DMS53 treated with DMSO at 0.1 percent for 48 hours (cell line): ENCODE measurements at regions not wholly inside any gene's neighbourhood (a gene's known extent, or its start where the extent isn't known, plus 50 kb on each side); places are given as distances from the start of the nearest gene placed in this dataset.
"Not testable (repeated sequence)": the region's sequence is repeated elsewhere in the genome, so short reads cannot be mapped to it uniquely, and the experiment has no call there.

Source experiments
- DNase-seq: peaks from one replicate; lab custom pipeline; 2025; ENCODE audit not compliant: unreplicated experiment; lab: John Stamatoyannopoulos, UW

DNA sequence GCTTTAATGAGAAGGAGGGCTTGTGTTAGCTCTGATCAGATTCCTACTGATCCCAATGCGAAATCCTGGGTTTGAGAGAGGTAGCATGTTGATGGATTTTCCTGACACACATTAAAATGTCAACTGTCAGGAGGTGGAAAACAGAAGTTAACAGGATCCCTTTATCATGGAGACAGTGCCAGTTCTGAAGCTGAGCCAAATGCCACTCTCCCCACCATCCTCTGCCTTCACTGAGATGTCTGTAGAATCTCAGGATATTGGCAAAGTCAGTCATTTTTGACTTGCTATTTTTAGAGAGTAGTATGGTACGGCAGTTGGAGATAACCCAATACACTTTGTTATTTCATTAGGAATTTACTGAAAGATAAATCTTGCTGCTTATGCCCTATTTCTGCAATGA, 1816.2 kb upstream of the FLRT2 start:
- no peak for DNase-seq

DNA sequence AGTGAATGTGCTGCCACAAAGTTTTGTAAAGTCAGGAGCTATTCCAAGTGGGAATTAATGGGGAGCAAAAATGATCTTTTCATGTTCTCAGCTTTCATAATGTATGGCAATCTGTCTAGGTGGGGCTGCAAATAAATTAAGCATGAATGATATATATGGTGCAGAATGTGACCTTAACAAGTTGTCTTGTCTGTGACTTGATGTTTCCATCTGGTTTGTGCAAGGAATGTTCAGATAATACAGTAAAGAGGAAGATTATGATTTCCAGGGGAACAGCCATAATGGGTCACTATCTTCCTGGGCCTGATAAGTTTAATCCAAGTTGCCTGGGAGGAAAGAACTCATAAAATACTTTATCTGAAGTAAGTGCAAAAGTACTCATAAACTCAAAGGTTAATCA, 1815.8 kb upstream of the FLRT2 start:
- no peak for DNase-seq

DNA sequence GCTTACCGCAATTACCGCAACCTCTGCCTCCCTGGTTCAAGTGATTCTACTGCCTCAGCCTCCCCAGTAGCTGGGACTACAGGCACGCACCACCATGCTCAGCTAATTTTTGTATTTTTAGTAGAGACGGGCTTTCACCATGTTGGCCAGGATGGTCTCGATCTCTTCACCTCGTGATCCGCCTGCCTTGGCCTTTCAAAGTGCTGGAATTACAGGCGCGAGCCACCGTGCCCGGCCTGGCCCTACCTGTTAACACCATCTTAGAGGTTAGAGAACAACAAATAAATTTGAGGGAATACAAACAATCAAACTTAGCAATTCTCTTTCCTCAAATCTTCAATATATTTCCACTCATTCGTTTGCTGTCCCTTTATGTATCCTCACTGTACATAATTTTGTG, 1810.5 kb upstream of the FLRT2 start:
- not testable (repeated sequence) for DNase-seq

DNA sequence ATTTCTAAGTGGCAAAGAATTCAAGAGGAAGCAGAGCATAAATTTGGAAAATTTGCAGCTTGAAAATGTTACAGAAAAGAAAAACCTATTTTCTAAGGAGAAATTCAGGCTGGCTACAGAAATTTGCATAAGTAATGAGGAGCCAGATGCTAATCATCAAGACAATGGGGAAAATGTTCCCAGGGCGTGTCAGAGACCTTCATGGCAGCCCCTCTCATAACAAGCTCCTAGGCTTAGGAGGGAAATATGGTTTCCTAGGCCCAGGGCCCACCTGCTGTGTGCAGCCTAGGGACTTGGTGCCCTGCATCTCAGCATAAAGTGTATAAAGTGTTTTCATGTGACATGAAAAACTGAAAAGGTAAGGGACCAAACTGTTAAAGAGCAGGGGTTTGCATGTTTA, 1796.3 kb upstream of the FLRT2 start:
- no peak for DNase-seq

DNA sequence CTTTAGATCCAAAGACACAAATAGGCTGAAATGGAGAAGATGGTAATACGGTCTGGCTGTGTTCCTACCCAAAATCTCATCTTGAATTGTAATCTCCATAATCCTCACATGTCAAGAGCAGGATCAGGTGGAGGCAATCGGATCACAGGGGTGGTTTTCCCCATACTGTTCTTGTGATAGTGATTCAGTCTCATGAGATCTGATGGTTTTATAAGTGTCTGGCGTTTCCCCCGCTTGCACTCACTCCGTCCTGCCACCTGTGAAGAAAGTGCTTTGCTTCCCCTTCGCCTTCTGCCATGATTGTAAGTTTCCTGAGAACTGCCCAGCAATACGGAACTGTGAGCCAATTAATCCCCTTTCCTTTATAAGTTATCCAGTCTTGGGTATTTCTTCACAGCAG, 1795.5 kb upstream of the FLRT2 start:
- DNase-seq = no peak

DNA sequence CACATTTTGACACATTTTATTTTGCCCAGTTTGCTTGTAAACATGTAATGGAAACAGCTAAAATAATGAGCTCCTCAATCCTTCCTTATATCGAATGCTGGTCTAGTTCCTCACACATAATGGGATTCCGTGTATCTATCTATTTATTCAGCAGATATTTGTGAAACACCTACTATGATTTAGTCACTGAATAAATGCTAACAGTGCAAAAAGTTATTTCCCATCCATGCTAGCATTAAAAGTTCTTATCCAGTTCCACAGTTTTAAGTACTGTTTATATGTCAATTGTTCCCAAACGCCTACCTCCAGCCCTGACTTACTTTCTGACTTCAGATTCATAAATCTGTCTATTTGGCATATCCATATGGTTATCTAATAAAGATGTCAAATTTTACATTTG, 1788.7 kb upstream of the FLRT2 start:
- no peak for DNase-seq

DNA sequence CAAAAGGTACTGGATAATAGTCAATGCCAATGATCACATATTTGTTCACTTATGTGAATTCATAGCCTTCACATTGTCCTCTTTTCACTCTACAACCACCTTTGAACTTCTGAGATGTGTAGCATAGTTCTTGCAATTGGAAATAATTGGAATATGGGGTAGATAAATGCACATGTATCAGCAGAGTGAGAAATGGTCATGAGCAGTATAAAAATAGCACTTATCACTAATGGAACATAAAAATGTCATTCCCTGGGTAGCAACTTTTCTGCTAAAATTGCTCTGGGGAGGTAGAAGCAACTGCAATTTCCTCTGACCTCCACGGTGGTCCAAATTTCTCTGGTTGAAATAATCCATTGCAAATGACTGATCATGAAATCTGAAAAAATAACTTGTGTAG, 1785.7 kb upstream of the FLRT2 start:
- no peak for DNase-seq

DNA sequence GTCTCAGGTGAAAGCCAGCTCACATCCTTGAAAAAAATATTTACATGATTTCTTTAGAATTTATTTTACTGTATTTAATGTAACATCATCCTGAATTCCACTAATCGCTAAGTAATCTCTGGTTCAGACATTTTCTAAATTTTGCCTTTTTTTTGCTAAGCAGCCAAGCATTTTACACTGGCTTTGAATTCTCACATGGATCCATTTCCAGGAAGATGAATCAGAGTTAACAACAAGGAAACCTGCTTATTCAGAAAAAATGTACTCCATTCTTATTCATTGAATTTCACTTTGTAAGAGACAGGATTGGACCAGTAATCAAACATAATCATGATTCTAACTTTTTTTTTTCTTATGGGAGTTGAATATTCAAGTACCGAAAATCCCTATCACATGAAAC, 1785.1 kb upstream of the FLRT2 start:
- no peak for DNase-seq

DNA sequence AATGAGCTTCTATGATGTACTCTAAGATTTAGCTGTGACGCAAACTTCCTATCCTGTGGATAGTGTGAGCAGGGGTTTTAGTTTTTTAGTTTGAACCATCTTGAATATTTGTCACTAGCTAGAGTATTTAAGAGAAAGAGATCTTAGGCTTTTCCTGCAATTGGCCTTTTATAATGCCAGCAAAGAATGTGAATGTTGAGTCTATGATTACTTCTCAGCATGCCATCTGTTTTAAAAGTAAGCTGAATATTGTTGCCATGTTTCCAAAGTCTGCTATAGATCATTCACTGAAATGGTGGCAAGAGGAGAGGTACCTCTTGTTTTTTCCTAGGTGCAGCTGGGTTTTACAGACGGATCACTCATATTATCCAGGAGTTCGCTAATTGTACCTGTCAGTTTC, 1783.6 kb upstream of the FLRT2 start:
- no peak for DNase-seq

DNA sequence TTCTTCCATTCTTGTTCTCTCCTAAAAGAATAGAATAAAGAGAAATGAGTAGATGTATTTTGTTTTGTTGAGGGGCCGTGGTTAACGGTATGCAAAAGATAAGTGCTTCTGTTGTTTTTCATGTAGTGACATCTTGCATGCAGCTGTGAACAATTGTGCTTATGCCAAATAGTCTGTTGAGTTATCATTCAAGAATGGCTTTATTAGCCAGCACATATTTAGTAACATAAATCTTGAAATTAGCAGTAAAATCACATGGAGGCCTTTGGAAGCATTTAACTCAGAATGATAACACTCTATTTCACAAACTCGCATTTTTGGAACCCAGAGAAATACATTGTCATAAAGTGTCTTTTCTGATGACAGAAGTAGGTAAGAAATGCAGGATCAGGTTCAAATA, 1772.0 kb upstream of the FLRT2 start:
- no peak for DNase-seq

DNA sequence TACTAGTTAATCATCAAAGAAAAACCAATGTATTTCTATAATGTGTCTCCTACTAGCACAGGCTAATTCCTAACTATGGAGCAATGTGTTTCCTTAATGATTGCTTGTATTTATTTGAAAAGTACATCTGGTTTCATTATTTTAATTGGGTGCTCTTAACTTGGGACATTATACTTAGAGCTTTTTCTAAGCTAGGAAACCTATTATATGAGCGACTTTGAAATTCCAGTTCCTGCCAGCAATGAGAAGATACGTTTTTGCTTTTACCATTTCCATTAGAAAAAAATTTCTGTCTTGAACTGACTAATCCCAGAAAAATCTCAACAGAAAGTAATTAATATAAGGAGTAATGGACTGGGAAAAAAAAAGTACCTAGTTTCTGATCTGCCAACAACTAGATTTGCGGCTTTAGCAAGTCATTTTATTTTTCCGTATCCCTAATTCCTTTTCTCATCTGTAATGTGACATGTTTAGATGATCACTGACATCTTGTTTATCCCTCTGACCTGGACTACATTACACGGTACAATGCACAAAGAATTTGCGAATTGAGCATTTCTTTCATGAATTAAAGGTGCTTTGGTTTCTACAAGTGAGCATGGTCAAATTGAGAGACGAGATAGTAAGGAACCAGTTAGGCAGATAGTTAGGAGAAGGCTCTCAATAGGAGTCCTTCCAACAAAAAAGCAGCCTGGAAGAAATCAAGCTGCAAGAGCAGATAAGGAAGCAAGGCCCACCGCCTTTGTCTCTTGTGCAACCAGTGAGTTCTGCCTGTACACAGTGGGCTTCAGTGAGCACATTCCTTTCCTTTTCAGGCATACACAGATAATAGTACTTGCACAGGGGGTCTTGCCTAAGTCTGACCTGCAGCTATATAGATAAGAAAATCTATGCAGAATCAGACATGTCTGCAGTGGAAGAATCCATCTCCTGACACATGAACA, 1765.0 kb upstream of the FLRT2 start:
- no peak for DNase-seq

DNA sequence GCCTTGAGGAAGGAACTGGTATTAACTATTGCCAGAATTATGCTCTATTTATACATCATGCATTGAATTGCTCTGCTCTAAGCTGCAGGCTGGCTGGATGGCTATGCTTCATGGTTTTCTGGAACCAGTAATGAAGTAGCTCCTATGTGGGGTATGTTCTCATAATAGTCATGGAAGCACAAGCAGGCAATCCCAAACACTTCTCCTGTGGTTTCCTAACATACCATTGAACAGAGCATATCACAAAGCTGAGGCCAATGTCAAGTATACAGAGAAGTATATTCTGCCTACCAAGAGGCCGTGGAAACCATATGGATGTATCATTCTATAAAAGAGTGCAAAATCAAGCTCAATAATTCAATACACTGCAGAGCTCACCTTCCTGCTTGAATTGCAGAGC, 1752.4 kb upstream of the FLRT2 start:
- DNase-seq = no peak

DNA sequence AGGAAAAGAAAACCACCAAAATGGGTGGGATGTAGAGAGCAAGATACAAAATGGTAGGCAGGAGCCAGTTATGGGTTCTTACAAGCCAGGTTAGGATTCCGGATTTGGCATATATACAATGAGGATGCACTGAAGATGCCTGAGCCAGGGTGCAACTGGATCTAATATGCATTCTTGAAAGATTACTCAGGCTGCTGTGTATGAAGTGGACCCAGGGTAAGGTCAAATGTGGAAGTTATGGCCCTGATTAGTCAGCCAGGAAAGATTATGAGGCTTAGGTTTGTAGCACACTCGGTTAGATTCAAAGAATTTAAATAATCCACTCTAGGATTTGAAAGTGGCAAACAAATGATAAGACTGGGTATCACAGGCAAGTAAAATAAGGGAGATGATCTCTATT, 1750.7 kb upstream of the FLRT2 start:
- no peak for DNase-seq

DNA sequence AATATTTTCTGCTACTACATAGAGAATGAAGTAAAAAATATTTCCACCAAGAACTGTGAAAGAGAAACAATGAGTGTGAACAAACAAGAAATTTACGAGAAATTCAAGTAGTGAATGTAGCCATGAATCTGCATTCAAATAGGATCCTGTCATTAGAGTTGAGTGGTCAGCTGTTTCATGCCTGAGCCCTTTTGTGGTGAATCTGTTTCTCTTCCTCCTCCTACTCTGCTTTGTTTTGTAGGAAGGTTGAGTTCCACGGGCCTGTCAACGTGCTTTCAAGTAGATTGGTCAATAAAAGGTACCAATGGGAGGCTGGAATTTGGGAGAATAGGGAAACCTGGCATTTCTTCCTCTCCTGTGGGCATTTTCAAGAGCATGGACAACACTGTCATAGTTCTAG, 1749.6 kb upstream of the FLRT2 start:
- DNase-seq = no peak

DNA sequence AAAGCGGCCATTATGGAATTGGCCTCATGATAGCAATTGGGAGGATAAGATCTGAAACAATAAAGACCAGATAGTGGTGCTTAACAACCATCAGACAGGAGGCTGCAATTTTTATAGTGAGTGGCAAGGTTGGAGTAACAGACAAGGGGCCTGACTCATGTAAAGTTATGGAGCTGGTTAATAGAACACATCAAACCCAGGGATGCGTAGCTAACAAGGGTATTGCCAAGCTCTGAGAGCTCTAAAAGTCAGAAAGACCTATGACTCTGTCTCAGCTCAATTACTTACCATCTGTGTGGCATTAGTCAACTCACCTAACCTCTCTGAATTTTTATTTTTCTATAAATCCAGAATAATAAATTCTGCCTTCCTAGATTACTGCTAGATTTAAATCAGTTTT, 1731.5 kb upstream of the FLRT2 start:
- DNase-seq = no peak

DNA sequence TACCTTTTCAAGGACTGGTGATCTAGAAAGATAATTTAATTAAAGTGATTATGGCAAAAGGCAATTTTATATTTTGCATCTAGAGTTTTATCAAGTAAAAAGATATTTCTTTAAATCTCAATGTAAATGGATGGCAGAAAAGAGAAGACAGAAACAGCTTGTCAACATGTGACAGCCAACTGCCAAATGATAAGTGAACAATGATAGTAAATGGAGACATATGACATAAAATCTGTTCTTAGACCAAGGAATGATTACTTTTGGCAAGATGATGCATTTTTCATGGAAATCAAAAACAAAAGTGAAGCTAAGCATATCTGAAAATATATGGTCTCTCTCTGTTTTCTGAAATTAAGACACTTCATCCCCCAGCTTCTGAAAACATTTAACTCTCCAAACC, 1730.7 kb upstream of the FLRT2 start:
- no peak for DNase-seq

DNA sequence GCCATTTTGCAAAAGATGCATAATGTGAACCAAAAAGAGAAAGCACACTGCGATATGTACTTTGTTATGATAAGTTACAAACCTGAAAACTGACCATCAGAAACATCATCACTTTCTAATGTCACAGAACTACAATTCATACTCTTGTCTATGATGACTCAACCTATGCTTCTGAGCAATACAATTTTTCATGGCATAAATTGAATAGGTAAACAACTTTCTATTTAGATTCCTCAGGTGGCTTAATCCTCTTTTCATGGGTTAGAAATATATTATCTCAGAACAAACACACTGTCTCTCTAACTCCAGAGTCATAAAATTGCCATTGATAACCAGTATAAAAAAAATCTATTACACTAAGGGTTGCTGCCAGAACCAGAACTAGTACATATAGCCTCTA, 1715.0 kb upstream of the FLRT2 start:
- DNase-seq = peak; percentile 62

DNA sequence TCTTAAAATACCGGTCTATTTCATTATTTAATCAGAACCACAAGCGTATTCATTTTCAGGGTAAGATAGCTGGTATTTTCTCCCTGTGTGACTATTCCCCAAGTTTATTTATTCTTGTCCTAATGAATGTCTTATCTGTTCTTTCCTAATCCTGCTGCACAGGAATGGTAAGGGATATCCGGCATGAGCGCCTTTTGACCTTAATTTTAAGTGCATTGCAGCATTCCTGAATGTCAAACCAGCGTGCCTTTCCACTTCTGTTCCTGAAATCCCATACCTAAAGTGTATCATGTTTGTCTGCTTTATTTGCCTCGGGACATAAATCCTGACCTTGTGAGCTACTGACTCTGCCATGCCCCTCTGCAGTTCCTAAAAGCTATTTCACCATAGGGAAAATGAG, 1713.2 kb upstream of the FLRT2 start:
- DNase-seq = no peak

DNA sequence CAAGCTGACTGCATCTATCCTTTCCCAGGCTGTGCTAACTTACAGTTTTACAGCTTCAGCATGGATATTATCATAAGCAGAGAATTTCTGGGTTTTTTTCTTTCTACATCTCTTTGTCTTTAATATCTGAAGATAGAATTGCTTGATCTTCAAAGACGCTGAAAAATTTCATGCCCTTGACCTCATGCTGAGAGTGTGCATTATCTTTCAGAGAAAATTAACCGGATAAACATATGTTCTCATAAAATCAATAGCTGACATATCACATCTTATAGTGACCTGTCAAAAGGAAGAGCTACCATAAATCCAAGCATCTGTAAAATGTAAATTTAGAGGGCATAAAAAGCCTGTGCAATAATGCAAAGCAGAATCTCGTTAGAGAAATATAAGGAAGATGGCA, 1704.1 kb upstream of the FLRT2 start:
- no peak for DNase-seq

DNA sequence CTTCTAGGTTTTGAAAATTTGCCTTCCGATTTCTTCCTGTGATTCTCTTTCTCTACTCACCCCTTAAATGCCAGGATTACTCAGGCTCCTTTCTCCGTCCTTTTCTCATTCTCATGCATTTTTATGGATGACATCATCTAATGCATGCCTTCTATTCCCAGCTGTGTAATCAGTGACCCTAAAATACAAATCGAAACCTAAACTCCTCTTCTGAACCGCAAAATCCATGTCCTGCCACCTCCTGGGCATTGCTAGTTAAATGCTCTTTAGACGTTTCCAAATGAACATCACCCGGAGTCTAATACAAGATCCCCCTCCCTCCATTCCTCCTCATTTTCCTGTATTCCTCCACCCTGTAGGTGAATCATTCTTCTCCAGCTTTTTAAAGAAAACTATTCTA, 1703.1 kb upstream of the FLRT2 start:
- DNase-seq = no peak

DNA sequence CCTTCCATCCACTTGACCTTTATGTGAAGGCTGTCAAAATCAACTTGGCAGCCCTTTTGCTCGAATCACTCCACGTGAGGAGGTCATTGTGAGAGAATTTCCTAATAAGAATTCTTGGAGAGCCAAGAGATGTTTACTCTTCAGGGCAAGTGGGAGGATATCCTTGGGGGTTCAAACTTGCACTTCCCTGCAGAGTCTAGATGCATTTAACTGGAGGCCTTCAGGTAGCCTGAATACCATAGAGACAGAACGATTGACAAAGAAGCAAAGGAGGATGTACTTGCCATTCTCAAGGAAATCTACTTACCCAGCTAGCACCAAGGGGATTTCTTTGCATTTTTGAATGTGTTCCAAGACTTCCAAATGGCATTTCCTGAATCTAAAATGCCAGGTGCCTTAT, 1702.6 kb upstream of the FLRT2 start:
- no peak for DNase-seq

DNA sequence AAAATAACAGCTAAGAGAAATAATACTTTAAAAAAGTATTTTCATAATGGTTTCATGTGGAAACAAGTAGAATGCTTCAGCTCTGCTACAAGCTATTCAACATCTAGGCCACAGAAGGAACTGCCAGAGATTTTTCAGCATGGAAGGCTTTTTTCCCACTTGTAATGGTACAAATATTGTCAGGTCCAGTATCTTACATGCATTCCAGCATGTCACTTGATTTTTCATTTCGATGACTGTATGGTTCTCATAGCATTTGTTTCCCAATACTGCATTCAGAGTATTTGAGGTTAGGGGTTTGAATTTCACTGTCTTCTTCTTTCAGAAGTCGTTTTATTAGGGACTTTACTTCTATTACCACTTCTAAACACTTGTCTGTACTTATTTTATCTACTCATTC, 1701.5 kb upstream of the FLRT2 start:
- no peak for DNase-seq

DNA sequence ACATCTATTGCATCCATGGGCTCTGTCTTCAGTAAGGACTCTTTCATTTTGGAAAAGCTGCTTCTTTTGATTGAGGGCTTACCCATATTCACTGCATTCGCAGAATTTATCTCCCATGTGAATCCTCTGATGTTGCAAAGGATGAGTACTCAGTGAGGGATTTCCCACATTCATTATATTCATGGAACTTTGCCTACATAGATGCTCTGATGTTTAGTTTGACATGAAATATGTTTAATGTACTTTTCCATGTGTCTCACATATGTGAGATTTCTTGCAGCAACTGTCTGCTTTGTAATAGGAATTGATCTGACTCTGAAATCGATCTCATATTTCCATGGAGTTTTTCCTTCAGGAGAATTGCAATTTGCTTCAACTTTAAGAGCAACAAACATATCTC, 1699.6 kb upstream of the FLRT2 start:
- no peak for DNase-seq
